ENCODE measurements at regions not wholly inside any gene's neighbourhood (a gene's known extent, or its start where the extent isn't known, plus 50 kb on each side); places are given as distances from the start of the nearest gene placed in this dataset.
"Not testable (repeated sequence)": the region's sequence is repeated elsewhere in the genome, so short reads cannot be mapped to it uniquely, and the experiment has no call there.

GRCh38 chr1:232335741-232336293 is 294.1 kb downstream of the SIPA1L2 start:
- no peak for DNase-seq

DNA sequence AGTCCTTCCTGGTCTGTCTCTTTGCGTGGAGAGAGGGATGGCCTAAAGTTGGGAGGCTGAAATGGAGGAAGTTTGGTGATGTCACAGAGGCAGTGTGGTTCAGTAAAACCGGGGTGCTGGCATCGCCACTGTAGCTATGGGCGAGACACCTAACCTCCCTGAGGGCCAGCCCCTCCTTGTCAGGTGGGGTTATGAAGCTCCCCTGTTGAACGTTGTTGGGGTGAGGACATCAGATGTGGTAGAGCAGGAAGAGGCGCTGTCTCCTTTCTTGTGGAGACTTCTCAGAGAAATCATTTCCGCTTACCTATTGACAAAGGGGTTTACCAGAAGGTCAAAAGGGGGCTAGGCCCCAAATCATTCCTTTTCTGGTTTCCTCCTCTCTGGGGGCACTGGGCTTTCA is 294.7 kb downstream of the SIPA1L2 start:
- DNase-seq: no peak

- no peak for DNase-seq
Observed at GRCh38 chr1:232334811-232335210, 295.1 kb downstream of the SIPA1L2 start.

DNA sequence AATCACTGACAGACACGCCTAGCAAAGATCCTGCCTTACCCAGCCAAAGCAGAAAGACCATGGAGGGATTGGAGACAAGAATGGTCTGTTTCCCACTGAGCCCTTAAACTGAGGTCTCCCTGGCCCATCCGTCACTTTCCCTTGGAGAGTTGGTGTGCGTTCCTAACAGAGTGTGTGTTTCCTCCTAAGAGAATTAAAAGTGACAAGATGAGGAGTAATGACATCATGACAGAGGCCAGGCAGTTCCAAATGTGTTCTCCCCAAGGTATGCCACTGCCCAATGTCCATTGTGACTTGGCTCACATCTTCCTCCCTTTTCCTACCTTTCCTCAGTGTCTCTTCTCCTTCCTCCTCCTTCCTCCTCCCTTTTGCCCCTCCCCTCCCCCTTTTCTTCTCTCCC is 295.7 kb downstream of the SIPA1L2 start:
- DNase-seq: no peak

DNA sequence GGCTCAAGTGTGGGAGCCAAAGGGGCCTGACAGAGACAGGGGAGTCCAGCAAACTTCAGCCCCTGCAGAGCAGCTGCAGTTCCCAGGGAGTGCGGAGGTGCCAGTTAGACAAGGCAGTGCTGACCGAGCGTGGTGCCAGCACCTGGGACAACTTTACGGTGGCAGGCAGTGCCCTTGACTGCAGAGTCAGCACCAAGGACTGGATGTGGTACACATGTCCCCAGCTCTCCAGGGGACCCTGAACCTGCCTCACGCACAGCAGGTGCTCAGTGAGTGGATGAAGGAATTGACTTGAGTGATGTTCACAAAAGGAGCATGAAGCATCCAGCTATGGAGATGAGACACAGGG is 296.5 kb downstream of the SIPA1L2 start:
- DNase-seq: no peak

- DNase-seq: not testable (repeated sequence)
Observed at GRCh38 chr1:232332710-232333418, 297.1 kb downstream of the SIPA1L2 start.

DNA sequence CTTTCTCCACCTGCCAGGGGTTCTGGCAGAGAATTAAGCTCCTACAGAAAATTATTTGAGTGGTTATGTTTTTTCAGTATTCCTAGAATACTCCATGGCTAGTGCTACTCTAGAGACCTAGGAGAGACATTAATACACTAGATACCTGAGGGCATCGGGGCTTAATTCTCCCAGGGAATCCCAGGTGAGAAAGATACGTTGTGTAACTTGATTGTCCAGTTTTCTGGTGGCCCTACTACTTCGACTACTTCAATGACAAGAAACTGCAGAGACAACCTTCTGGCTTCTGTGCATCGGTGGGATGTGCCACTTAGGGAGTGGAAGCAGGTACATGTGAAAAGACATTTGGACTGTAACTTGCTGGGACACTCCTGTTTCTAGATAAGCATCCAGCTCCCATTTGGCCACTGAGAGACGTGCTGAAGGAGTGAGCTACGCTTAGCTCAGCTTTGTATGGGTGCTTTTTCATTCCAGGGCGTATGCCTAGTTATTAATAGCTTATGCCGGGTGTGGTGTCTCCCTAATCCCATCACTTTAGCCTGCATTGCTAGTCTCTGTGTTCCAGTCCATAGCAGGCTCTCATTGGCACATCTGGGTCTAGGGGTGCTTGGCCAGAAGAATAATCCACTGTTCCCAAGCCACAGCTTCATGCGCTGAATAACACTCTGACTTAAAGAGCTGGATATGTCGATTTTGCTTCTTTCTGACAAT is 300.7 kb downstream of the SIPA1L2 start:
- no peak for DNase-seq

- no peak for DNase-seq
Observed at GRCh38 chr1:232328486-232329102, 301.3 kb downstream of the SIPA1L2 start.

DNA sequence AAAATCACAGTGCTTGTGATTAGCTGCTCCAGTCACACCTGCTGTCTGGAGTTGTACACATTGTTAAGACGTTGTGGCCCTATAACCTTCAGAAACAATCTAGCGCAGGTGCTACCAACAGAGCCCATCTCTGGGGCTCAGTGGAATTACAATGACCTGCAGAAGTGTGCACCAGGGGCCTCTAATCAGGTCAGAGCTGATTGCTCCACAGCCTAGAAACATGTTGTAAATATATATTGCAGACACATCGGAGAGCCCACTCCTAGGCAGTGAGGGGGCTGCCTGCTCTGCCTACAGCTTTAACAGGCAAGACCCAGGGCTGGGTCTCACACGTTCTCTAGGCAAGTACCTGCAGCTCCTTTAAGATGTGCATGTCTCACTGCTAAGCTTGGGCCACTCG is 302.0 kb downstream of the SIPA1L2 start:
- no peak for DNase-seq

DNA sequence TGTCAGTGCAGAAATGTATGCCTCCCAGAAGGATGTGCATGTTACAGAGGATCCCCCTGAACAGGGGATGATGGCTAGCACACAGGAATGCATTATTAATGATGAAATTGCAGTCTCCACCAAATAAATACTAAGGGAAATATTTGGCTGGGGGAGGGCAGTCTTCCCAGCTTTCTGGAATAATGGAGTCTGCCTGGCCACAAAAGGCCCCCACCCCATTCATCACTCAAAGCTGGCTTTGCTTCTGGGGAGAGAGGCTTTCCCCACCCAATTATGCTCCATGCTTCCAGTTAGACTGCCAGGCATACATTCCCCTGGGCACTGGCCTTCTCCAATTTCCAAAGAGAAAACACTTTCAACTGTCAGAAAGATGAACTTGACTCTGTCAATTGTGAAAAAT is 302.7 kb downstream of the SIPA1L2 start:
- no peak for DNase-seq

DNA sequence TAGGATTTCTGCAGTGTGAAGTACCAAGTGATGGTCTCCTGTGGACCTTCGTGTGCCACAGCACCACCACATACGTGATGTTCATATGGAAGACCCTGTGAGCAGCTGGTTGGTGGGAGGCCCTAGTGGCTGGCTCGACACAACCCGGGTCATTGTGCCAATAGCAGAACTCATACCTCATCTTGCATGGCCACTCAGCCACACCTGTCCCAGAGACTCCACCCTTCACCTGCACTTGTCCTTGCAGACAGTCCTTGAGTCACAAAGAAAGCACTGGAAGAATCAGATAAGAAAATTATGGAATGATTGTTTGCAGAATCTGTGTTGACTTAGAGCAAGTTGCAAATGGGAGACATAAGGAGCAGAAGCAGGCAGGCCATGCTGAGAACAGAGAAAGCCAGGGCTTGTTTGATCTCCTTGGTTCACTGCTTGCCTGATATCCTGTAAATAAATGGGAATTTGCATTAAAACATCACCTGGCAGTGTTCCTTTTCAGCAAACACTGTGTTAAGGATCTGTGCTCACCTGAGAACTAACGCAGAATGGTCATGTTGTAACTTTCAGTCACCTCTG is 307.7 kb downstream of the SIPA1L2 start:
- no peak for DNase-seq

GRCh38 chr1:232319518-232320210 is 310.3 kb downstream of the SIPA1L2 start:
- DNase-seq: no peak

GRCh38 chr1:232319072-232319471 is 310.9 kb downstream of the SIPA1L2 start:
- no peak for DNase-seq

- DNase-seq: no peak
Observed at GRCh38 chr1:232318143-232318542, 311.8 kb downstream of the SIPA1L2 start.

GRCh38 chr1:232317350-232317749 is 312.6 kb downstream of the SIPA1L2 start:
- no peak for DNase-seq

DNA sequence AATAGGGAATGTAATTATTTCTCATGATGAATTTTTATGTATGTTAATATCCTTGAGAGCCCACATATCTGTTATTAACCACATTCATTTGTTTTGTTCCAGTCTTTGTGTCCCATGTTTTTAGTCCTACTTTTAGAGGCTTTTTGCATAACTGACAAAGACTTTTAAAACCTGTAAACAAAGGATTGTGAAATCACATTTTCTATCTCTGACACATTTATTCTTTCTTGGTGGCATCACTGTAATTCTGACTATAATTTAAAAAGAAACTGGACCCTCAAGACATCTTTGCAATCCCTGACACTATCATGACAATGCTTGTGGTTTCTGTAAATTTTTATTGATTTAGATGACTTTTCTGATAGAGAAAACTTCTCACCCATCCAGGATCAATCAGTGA is 313.1 kb downstream of the SIPA1L2 start:
- DNase-seq: no peak

DNA sequence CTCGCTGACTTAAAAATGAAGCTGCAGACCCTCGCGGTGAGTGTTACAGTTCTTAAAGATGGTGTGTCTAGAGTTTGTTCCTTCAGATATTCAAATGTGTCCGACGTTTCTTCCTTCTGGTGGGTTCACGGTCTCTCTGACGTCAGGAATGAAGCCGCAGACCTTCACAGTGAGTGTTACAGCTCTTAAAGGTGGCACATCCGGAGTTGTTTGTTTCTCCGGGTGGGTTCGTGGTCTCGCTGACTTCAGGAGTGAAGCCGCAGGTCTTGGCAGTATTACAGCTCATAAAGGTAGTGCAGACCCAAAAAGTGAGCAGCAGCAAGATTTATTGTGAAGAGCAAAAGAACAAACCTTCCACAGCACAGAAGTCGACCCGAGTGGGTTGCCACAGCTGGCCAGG is 316.1 kb downstream of the SIPA1L2 start:
- DNase-seq: not testable (repeated sequence)

- DNase-seq: no peak
Observed at GRCh38 chr1:232310541-232310940, 319.4 kb downstream of the SIPA1L2 start.

- DNase-seq: no peak
Observed at GRCh38 chr1:232308616-232309015, 321.3 kb downstream of the SIPA1L2 start.

DNA sequence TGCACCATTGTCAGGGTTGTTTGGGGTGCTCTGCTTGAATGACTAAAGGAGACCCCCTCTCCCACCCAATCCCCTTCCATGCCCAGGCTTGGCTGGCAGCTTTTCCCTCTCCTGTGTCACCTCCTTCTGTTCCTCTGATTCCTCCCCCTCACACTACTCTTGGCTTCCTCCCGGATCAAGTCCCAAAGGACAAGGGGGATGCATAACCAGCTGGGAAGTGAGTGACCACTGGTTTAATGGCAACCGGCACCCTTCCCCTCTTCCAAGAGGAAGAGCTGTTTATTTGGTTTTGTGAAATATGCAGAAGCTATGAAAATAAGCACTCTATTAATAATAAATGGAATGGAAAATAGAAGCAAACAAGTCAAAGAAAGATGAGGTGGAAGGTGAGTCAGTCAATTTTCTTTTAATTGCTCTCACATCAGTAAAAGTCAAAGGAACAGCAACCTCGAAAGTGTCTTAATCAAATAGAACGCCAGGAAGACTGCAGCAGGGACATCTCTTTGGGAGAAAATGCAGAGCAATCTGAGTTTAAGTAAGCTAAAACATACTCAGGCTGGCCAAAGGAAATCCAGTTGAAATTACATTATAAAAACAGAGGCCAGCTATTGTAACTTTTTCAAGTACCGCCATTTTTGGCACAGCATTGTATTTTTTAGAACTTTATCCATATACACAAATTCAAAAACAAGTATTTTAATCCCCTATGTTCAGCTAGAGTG is 322.5 kb downstream of the SIPA1L2 start:
- no peak for DNase-seq

GRCh38 chr1:232306269-232306961 is 323.5 kb downstream of the SIPA1L2 start:
- DNase-seq: no peak

DNA sequence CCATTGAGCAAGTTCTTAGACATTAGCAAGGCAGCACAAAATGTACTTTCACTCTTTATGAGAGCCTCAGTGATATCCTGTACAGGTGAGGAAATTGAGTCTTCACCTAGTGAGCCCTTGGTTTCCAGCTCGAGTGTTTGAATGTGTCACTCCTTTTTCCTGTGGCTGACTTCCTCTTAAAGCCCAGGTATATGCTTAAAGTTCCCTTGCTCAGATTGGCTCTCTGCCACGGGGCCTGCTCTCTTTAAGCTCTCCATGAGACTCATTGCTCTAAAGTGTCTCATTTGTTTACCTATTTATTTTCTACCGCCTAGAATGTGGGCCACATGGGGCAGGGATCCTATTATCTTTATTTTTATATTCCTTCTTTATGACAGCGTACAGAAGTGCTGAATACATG is 324.9 kb downstream of the SIPA1L2 start:
- DNase-seq: no peak
